ENCODE measurements at regions not wholly inside any gene's neighbourhood (a gene's known extent, or its start where the extent isn't known, plus 50 kb on each side); places are given as distances from the start of the nearest gene placed in this dataset.

DNA sequence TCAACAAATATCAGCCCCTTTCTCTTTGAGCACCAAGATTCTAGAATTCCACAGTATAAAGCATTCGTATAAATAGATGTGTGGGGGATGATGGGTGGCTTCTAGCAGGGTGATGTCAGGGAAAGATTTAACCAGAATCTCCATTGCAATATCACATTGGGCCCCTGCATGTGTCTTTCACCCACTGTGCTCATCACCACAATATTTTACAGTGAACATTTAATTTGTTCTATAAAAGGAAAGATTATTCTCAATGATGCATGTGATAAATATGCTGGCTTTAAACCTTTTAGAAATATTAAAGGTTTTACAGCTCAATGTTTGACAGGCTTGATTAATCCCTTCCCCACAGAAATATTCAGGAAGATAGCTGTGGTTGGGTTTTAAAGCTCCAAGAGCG lies 457.8 kb upstream of the DAB1 start:
- TF ChIP-seq POLR2A (IDR thresholded peaks at IDR 0.05) = no peak
- TF ChIP-seq, protein P1, sequence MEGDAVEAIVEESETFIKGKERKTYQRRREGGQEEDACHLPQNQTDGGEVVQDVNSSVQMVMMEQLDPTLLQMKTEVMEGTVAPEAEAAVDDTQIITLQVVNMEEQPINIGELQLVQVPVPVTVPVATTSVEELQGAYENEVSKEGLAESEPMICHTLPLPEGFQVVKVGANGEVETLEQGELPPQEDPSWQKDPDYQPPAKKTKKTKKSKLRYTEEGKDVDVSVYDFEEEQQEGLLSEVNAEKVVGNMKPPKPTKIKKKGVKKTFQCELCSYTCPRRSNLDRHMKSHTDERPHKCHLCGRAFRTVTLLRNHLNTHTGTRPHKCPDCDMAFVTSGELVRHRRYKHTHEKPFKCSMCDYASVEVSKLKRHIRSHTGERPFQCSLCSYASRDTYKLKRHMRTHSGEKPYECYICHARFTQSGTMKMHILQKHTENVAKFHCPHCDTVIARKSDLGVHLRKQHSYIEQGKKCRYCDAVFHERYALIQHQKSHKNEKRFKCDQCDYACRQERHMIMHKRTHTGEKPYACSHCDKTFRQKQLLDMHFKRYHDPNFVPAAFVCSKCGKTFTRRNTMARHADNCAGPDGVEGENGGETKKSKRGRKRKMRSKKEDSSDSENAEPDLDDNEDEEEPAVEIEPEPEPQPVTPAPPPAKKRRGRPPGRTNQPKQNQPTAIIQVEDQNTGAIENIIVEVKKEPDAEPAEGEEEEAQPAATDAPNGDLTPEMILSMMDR (IDR thresholded peaks at IDR 0.05) = no peak

Data from Peyer's patch (tissue), 4 donors.